Sigmoid colon (tissue), 3 donors: ENCODE measurements at regions not wholly inside any gene's neighbourhood (a gene's known extent, or its start where the extent isn't known, plus 50 kb on each side); places are given as distances from the start of the nearest gene placed in this dataset.

ENCODE experiments used
- POLR2A ChIP-seq, 2 donors: fragments of 450-650 bp; IDR thresholded peaks; one replicate each; pipeline ENCODE4 v1.6.1; 2016; ENCODE audit warnings: antibody characterized with exemption in 2 of 2, mild to moderate bottlenecking in 2 of 2, moderate library complexity in 2 of 2
- TF ChIP-seq, protein P1 (sequence below), 4 experiments: fragments of 450-650 bp in 3 of 4; fragments of 200-600 bp in 1 of 4; IDR thresholded peaks; one replicate each; pipeline ENCODE4 v1.5.1; 2016 to 2019; ENCODE audit warnings: antibody characterized with exemption in 4 of 4, mild to moderate bottlenecking in 3 of 4, moderate library complexity in 2 of 4

DNA sequence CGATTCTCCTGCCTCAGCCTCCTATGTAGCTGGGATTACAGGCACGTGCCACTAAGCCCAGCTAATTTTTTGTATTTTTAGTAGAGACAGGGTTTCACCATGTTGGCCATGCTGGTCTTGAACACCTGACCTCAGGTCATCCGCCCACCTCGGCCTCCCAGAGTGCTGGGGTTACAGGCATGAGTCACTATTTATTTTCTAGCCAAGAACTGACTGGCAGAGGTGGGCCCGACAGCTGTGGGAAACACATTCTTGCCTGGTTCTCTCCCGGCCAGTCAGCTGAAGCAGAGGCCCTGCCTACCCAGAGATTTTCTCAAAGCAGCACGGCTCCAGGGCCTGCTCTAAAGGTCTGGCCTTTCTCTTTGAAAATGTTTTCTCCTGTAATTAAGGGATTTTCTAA, 108.0 kb downstream of the KCTD15 start:
- TF ChIP-seq, protein P1, sequence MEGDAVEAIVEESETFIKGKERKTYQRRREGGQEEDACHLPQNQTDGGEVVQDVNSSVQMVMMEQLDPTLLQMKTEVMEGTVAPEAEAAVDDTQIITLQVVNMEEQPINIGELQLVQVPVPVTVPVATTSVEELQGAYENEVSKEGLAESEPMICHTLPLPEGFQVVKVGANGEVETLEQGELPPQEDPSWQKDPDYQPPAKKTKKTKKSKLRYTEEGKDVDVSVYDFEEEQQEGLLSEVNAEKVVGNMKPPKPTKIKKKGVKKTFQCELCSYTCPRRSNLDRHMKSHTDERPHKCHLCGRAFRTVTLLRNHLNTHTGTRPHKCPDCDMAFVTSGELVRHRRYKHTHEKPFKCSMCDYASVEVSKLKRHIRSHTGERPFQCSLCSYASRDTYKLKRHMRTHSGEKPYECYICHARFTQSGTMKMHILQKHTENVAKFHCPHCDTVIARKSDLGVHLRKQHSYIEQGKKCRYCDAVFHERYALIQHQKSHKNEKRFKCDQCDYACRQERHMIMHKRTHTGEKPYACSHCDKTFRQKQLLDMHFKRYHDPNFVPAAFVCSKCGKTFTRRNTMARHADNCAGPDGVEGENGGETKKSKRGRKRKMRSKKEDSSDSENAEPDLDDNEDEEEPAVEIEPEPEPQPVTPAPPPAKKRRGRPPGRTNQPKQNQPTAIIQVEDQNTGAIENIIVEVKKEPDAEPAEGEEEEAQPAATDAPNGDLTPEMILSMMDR (IDR thresholded peaks at IDR 0.05): no peak
- no peak for TF ChIP-seq POLR2A (IDR thresholded peaks at IDR 0.05)
